Cardiac fibroblast (primary cell): ENCODE measurements at regions not wholly inside any gene's neighbourhood (a gene's known extent, or its start where the extent isn't known, plus 50 kb on each side); places are given as distances from the start of the nearest gene placed in this dataset.

ENCODE experiments used
- DNase-seq, 2 donors: peaks; one replicate each; pipeline versions ENCODE4 v3.0.0 to v3.0.0-alpha.2; 2010; ENCODE audit warnings: low read depth in 2 of 2
- H3K4me3 ChIP-seq, 2 donors: replicated peaks in 1 of 2; 1 replicate in 1 of 2; 2 replicates in 1 of 2; pipeline ENCODE4 v1.5.1; 2011; ENCODE audit warnings: low read depth in 2 of 2, low read length in 2 of 2, mild to moderate bottlenecking in 2 of 2, moderate library complexity in 1 of 2
- TF ChIP-seq, protein P1 (sequence below): IDR thresholded peaks from one replicate; pipeline ENCODE4 v1.5.1; 2011; ENCODE audit warnings: low read depth, mild to moderate bottlenecking, low read length, inconsistent platforms

DNA sequence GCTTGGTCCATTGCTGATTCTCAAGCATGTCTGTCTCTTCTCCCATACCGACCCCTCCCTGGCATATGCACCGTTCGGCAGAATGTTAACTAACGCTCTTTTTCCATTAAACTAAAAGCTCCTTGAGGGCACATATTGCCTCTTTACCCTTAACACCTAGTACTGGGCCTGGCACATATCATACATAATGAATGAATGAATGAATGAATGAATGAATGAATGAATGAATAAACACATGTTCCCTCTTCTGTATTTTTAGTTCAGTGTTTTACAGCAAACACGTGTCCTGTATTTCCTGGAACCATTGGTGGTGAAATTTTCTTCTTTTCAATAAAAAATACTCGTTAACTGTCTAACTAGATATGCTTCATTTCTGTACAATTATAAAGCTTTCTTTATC lies 174.4 kb upstream of the DTNBP1 start:
- H3K4me3 ChIP-seq = no peak overlapping the region
- DNase-seq = no peak
- TF ChIP-seq, protein P1, sequence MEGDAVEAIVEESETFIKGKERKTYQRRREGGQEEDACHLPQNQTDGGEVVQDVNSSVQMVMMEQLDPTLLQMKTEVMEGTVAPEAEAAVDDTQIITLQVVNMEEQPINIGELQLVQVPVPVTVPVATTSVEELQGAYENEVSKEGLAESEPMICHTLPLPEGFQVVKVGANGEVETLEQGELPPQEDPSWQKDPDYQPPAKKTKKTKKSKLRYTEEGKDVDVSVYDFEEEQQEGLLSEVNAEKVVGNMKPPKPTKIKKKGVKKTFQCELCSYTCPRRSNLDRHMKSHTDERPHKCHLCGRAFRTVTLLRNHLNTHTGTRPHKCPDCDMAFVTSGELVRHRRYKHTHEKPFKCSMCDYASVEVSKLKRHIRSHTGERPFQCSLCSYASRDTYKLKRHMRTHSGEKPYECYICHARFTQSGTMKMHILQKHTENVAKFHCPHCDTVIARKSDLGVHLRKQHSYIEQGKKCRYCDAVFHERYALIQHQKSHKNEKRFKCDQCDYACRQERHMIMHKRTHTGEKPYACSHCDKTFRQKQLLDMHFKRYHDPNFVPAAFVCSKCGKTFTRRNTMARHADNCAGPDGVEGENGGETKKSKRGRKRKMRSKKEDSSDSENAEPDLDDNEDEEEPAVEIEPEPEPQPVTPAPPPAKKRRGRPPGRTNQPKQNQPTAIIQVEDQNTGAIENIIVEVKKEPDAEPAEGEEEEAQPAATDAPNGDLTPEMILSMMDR = no peak

DNA sequence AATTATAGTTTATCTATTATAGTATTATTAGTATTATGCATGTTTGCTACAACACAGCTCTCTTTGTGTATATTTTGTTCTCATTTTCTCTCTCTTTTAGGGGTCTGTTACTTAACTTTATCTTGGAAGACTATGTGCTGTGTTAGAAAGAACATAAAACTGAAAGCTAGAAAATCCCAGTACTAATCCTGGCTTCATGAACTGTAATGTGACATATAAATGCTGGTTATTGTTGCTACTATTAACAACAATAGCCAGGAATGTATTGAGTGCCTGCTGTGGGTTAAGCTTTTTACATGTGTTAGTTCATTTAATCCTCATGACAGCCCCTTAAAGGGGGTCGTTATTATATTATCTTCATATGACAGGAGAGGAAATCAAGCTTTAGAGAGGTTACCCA lies 170.0 kb upstream of the DTNBP1 start:
- H3K4me3 ChIP-seq = no peak overlapping the region
- TF ChIP-seq, protein P1 = no peak
- DNase-seq = no peak

DNA sequence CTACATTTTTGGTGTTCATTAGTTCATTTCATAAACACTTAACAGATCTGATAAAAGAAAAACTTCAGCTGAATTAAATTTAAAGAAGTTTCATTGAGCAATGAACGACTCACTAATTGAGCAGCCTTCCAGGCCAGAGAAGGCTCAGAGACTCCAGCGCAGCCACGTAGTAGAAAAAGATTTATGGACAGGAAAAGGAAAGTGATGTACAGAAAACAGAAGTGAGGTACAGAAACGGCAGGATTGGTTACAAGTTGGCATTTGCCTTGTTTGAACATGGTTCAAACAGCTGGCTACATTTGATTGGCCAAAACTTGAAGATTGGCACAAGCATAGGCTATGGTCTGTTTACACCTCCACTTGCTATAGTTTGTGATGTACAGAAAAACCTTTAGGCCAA lies 166.3 kb upstream of the DTNBP1 start:
- no peak overlapping the region for H3K4me3 ChIP-seq
- TF ChIP-seq, protein P1 = no peak
- no peak for DNase-seq

DNA sequence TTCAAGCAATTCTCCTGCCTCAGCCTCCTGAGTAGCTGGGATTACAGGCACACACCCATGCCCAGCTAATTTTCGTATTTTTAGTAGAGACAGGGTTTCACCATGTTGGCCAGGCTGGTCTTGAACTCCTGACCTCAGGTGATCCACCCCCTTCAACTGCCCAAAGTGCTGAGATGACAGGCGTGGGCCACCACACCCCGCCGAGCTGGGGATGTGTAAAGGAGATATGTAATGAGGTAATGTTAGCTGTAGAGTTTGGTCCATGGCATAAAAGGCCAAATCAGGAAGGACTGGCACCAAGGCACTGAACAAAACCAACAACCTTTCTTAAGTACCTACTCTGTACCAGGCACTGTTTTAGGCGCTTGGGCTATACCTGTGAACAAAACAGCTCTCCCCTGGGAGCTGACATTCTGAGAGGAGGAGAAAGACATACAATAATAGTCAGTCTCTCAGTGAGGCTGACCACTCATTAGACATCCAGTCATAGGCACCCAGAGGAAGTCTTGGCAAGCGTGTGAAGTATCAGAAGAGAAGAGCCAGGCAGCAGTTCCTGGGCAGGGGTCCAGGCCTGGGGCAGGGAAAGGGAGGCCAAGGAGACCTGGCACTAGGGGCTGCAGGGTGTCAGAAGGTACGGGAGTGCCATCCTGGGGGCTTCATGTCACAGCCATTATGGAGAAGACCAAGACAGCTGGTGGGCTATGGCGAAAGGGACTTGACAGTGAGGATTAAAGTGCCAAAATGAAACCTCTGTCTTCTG lies 164.8 kb upstream of the DTNBP1 start:
- no peak for DNase-seq
- no peak overlapping the region for H3K4me3 ChIP-seq
- TF ChIP-seq, protein P1 = no peak

DNA sequence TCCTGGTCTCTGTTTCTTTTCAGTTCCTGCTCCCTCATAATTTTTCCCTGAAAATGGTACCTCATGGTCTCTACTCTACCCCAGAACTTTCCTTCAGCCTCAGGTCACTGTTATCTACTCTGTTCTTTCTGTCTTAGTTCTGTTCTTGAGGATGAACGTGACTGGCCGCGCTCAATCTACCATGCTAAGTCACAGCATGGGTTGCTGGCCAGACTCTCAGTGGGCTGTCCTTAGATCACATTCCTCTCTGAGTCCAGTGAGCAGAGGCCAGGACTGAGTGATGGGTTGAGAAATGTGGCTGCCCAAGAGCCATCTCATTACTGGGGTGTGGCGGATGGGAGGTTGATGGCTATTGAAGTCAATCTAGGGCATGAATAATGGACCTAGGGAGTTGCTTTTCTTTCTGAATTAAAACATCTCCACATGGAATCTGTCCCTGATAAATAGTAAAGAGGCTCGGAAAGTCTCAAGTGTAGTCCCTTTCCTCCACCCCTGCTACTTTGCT lies 164.0 kb upstream of the DTNBP1 start:
- H3K4me3 ChIP-seq = no peak overlapping the region
- TF ChIP-seq, protein P1 = no peak
- DNase-seq = no peak

DNA sequence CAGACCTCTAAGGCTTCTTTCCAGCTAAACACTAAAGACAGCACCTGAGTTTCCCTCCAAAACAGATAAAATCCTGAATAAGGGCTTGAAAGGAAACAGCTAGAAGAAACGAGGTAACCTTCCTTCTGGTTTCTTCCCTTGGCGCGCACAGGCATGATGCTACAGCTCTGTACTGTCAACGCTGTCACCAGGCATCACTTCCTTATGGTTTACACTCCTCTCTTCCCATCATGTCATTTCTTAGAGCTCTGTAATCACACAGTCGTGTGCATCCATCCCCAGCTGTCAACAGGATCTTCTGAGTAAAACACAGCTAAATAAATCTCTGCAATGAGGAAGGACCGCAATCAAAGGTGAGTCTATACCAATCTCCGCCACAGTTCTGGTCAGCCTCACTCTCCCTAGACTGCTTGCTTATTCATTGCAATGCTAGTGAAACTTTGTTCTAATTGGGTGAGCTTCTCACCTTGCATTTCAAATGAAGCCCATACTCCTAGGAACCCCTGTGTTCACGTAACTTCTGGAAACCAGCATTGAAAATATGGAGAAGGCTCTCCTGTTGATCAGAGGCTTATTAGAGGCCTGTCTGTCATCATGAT lies 162.6 kb upstream of the DTNBP1 start:
- H3K4me3 ChIP-seq = no peak overlapping the region
- DNase-seq = no peak
- TF ChIP-seq, protein P1 = no peak
